Gastroesophageal sphincter (tissue), 3 donors: ENCODE measurements at regions not wholly inside any gene's neighbourhood (a gene's known extent, or its start where the extent isn't known, plus 50 kb on each side); places are given as distances from the start of the nearest gene placed in this dataset.

Source experiments
- CTCF ChIP-seq, 4 experiments: fragments of 200-600 bp in 2 of 4; fragments of 450-650 bp in 2 of 4; sonication (generic) in 1 of 4; IDR thresholded peaks; one replicate each; pipeline ENCODE4 v1.5.1; 2017 to 2019; ENCODE audit warnings: antibody characterized with exemption in 4 of 4, mild to moderate bottlenecking in 2 of 4, moderate library complexity in 2 of 4
- POLR2A ChIP-seq, 2 donors: fragments of 450-650 bp; IDR thresholded peaks; one replicate each; pipeline ENCODE4 v1.6.1; 2017; ENCODE audit warnings: antibody characterized with exemption in 2 of 2, mild to moderate bottlenecking in 2 of 2, moderate library complexity in 1 of 2

GRCh38 chr16:16910666-16911065, 531.7 kb downstream of the NPIPA7 start:
- TF ChIP-seq CTCF (IDR thresholded peaks at IDR 0.05) (no peak), POLR2A (IDR thresholded peaks at IDR 0.05) (no peak)
